ENCODE measurements at regions not wholly inside any gene's neighbourhood (a gene's known extent, or its start where the extent isn't known, plus 50 kb on each side); places are given as distances from the start of the nearest gene placed in this dataset.

DNA sequence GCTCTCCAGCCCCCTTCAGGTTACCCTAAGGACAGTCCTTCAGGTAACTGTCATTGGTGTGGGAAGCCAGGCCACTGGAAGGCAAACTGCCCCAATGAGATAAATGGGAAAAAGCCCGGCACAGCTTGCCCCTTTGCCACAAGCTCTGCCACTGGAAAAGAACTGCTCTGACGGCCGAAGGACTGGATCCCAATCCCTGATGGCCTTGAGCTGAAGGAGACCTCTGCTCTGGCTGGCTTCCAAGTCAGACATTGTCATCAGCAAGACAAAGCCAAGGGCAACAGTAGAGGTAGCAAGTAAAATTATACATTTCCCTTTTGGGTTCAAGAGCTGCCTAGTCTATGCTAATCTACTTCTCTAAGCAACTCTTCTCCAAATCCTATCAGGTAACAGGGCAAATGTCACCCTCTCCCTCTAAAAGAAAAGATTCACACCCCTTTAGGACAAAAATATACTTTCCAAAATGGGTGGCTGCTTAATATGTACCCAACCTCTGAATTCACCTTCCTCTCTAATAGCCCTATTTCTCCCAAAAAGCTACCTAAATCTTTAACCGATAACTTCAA is 145.8 kb downstream of the ADSS2 start:
- TF ChIP-seq, protein P1, sequence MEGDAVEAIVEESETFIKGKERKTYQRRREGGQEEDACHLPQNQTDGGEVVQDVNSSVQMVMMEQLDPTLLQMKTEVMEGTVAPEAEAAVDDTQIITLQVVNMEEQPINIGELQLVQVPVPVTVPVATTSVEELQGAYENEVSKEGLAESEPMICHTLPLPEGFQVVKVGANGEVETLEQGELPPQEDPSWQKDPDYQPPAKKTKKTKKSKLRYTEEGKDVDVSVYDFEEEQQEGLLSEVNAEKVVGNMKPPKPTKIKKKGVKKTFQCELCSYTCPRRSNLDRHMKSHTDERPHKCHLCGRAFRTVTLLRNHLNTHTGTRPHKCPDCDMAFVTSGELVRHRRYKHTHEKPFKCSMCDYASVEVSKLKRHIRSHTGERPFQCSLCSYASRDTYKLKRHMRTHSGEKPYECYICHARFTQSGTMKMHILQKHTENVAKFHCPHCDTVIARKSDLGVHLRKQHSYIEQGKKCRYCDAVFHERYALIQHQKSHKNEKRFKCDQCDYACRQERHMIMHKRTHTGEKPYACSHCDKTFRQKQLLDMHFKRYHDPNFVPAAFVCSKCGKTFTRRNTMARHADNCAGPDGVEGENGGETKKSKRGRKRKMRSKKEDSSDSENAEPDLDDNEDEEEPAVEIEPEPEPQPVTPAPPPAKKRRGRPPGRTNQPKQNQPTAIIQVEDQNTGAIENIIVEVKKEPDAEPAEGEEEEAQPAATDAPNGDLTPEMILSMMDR (IDR thresholded peaks at IDR 0.05): no peak
- TF ChIP-seq, protein P2, sequence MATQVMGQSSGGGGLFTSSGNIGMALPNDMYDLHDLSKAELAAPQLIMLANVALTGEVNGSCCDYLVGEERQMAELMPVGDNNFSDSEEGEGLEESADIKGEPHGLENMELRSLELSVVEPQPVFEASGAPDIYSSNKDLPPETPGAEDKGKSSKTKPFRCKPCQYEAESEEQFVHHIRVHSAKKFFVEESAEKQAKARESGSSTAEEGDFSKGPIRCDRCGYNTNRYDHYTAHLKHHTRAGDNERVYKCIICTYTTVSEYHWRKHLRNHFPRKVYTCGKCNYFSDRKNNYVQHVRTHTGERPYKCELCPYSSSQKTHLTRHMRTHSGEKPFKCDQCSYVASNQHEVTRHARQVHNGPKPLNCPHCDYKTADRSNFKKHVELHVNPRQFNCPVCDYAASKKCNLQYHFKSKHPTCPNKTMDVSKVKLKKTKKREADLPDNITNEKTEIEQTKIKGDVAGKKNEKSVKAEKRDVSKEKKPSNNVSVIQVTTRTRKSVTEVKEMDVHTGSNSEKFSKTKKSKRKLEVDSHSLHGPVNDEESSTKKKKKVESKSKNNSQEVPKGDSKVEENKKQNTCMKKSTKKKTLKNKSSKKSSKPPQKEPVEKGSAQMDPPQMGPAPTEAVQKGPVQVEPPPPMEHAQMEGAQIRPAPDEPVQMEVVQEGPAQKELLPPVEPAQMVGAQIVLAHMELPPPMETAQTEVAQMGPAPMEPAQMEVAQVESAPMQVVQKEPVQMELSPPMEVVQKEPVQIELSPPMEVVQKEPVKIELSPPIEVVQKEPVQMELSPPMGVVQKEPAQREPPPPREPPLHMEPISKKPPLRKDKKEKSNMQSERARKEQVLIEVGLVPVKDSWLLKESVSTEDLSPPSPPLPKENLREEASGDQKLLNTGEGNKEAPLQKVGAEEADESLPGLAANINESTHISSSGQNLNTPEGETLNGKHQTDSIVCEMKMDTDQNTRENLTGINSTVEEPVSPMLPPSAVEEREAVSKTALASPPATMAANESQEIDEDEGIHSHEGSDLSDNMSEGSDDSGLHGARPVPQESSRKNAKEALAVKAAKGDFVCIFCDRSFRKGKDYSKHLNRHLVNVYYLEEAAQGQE (IDR thresholded peaks at IDR 0.05; ENCODE audit: insufficient read depth in 1 of 2, low read depth in 2 of 2, low read length in 1 of 2): no peak

All from Panc1 (cell line).